Vagina (tissue), 2 donors: ENCODE measurements at regions not wholly inside any gene's neighbourhood (a gene's known extent, or its start where the extent isn't known, plus 50 kb on each side); places are given as distances from the start of the nearest gene placed in this dataset.

ENCODE experiments used
- DNase-seq, 2 donors: peaks; one replicate each; pipeline ENCODE4 v3.0.0-alpha.2; 2017; ENCODE audit errors: extremely low spot score in 2 of 2
- H3K27ac ChIP-seq: fragments of 200-600 bp; sonication (generic); one replicate; pipeline ENCODE4 v1.5.1; 2019
- H3K27me3 ChIP-seq: fragments of 200-600 bp; sonication (generic); one replicate; pipeline ENCODE4 v1.5.1; 2019
- H3K36me3 ChIP-seq, 2 donors: fragments of 200-600 bp; sonication (generic); one replicate each; pipeline ENCODE4 v1.5.1; 2017 to 2019
- H3K4me1 ChIP-seq: fragments of 200-600 bp; sonication (generic); one replicate; pipeline ENCODE4 v1.5.1; 2019
- H3K4me3 ChIP-seq, 2 donors: fragments of 200-600 bp; sonication (generic); 1 replicate in 1 of 2; 2 replicates in 1 of 2; pipeline ENCODE4 v1.5.1; 2016 to 2019
- H3K9me3 ChIP-seq: fragments of 200-600 bp; sonication (generic); one replicate; pipeline ENCODE4 v1.5.1; 2019
- CTCF ChIP-seq, 3 experiments: fragments of 450-650 bp in 2 of 3; fragments of 200-600 bp in 1 of 3; sonication (generic) in 1 of 3; IDR thresholded peaks; one replicate each; pipeline ENCODE4 v1.5.1; 2017 to 2019; ENCODE audit warnings: antibody characterized with exemption in 3 of 3, mild to moderate bottlenecking in 2 of 3, moderate library complexity in 2 of 3
- POLR2A ChIP-seq, 2 donors: fragments of 450-650 bp; IDR thresholded peaks; one replicate each; pipeline ENCODE4 v1.6.1; 2017; ENCODE audit warnings: antibody characterized with exemption in 2 of 2, mild to moderate bottlenecking in 2 of 2, moderate library complexity in 2 of 2
- POLR2AphosphoS5 ChIP-seq, 2 donors: sonication (generic); formaldehyde crosslinking; IDR thresholded peaks; one replicate each; pipeline ENCODE4 v1.9.0; 2017; ENCODE audit warnings: antibody characterized with exemption in 2 of 2, mild to moderate bottlenecking in 2 of 2, low read depth in 1 of 2; ENCODE audit not compliant: insufficient read depth in 1 of 2
- intact Hi-C: fragments of 100-400 bp; cut with DNase I; formaldehyde crosslinking; loops from one replicate; pipeline ENCODE4 v1.15.1; 2023

DNA sequence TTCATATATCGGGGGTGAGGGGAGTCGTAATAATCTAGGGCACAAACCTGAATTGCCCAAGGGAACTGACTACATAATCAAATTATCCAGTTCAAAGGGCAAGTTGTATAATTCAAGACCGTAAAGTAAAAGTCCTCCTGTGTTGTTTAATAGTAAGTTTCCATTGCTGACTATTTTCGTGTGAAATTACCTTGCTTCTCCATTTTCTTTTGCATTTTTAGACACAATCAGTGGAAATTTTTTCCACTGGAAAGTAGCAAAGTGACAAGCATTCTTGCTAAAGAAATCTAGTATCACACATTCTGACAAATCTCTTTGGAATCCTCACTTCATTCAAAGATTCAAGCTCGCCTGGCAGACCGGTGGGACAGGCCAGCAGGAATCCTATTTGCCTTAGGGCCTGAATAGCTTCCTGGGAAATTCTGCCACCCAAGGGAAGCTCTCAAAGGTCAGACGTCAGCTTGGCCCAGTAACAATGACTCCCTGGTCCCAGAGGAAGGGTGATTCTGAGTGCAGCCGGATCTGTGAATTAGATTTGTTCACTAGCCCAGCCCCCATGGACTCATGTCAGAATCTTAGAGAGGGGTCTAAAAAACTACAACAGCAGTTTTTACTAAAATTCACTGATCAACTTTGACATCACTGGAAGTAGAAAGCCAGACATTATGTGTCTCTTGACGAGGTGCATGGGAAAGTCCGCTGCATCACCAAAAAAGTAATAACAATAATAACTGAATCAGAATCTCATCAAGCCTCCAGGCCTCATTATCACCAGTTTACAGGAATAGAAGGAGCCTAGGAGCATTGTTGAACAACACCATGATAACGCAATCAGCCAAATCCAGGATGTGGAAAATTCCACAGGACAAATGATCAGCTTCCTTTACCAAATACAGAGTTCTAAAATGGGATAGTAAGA, 161.0 kb downstream of the SKIDA1 start:
- Histone ChIP-seq H3K27me3 (no peaks in the 10 kb centered on the region), H3K4me3 (no peak overlapping the region), H3K27ac (peak overlapping the region; percentile 8), H3K9me3 (no peaks in the 10 kb centered on the region), H3K36me3 (no peaks in the 10 kb centered on the region), H3K4me1 (peaks cover 20% of the 10 kb centered on the region)
- DNase-seq: no peak
- peak in 1 of 2 donors; percentile 36 for TF ChIP-seq POLR2AphosphoS5 (IDR thresholded peaks at IDR 0.05; ENCODE audit: insufficient read depth in 1 of 2, low read depth in 1 of 2)
- TF ChIP-seq POLR2A (IDR thresholded peaks at IDR 0.05): no peak
- no peak for TF ChIP-seq CTCF (IDR thresholded peaks at IDR 0.05)
- intact Hi-C loops: no loop called here

DNA sequence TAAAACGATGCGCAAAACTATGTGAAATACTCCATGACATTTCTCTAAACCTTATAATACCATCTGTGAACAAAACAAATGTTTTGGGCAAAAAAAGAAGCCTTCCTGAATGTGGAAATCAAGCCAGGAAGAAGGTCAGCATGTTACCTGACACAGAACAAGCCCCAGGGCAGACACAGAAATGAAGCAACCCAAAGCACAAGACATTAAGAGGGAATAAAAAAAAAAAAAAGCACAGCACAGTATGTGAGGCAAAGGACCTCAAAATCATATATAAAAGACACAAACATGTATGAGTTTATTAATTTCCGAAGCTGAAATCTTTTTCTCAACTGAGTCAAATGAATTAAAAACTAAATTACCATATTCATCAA, 161.8 kb downstream of the SKIDA1 start:
- no peaks in the 10 kb centered on the region for H3K27me3 ChIP-seq
- no peak for DNase-seq
- intact Hi-C loops: no loop called here
- no peaks in the 10 kb centered on the region for H3K36me3 ChIP-seq
- H3K9me3 ChIP-seq: no peaks in the 10 kb centered on the region
- H3K4me1 ChIP-seq: peaks cover 18% of the 10 kb centered on the region
- no peak for TF ChIP-seq POLR2AphosphoS5 (IDR thresholded peaks at IDR 0.05; ENCODE audit: insufficient read depth in 1 of 2, low read depth in 1 of 2)
- no peak for TF ChIP-seq POLR2A (IDR thresholded peaks at IDR 0.05)
- no peak for TF ChIP-seq CTCF (IDR thresholded peaks at IDR 0.05)
- H3K4me3 ChIP-seq: no peak overlapping the region
- peak overlapping the region; percentile 8 for H3K27ac ChIP-seq

GRCh38 chr10:21363092-21363730, 162.3 kb downstream of the SKIDA1 start:
- Histone ChIP-seq H3K4me3 (no peak overlapping the region), H3K27me3 (no peaks in the 10 kb centered on the region), H3K4me1 (peaks cover 17% of the 10 kb centered on the region), H3K36me3 (no peaks in the 10 kb centered on the region), H3K9me3 (no peaks in the 10 kb centered on the region), H3K27ac (peak overlapping the region; percentile 33)
- intact Hi-C loops: no loop called here
- TF ChIP-seq CTCF (IDR thresholded peaks at IDR 0.05) (no peak), POLR2AphosphoS5 (IDR thresholded peaks at IDR 0.05; ENCODE audit: insufficient read depth in 1 of 2, low read depth in 1 of 2) (no peak), POLR2A (IDR thresholded peaks at IDR 0.05) (no peak)
- DNase-seq: no peak

DNA sequence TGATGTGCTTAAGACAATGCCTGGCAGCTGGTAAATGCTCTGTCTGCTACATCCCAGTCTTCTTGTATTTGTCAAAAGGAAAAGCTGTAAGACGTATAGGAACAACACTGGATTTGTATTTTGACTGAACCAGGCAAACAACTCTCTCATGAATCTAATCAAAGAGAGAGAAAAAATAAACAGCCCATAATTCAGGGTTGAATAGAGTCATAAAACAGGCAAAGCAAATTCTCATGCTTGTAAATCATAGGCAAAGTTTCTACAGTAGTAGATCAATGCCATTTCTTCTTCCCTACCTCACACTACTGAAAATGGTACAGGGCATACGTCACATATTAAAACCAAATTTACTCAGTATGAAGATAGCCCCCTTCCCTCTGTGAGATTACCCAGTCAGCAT, 166.3 kb downstream of the SKIDA1 start:
- TF ChIP-seq CTCF (IDR thresholded peaks at IDR 0.05): no peak
- no peak for TF ChIP-seq POLR2AphosphoS5 (IDR thresholded peaks at IDR 0.05; ENCODE audit: insufficient read depth in 1 of 2, low read depth in 1 of 2)
- Histone ChIP-seq H3K36me3 (no peaks in the 10 kb centered on the region), H3K27ac (no peak overlapping the region), H3K27me3 (no peaks in the 10 kb centered on the region), H3K4me1 (peaks cover 10% of the 10 kb centered on the region), H3K4me3 (no peak overlapping the region), H3K9me3 (no peaks in the 10 kb centered on the region)
- intact Hi-C loops: no loop called here
- DNase-seq: no peak

- intact Hi-C loops: no loop called here
- no peaks in the 10 kb centered on the region for H3K9me3 ChIP-seq
- H3K27ac ChIP-seq: no peak overlapping the region
- no peak for TF ChIP-seq POLR2AphosphoS5 (IDR thresholded peaks at IDR 0.05; ENCODE audit: insufficient read depth in 1 of 2, low read depth in 1 of 2)
- TF ChIP-seq POLR2A (IDR thresholded peaks at IDR 0.05): no peak
- no peak for TF ChIP-seq CTCF (IDR thresholded peaks at IDR 0.05)
- H3K27me3 ChIP-seq: no peaks in the 10 kb centered on the region
- DNase-seq: no peak
- no peak overlapping the region for H3K4me3 ChIP-seq
- H3K36me3 ChIP-seq: no peaks in the 10 kb centered on the region
- peaks cover 3% of the 10 kb centered on the region for H3K4me1 ChIP-seq
Observed at GRCh38 chr10:21355591-21356011, 169.9 kb downstream of the SKIDA1 start.
